ENCODE measurements at regions not wholly inside any gene's neighbourhood (a gene's known extent, or its start where the extent isn't known, plus 50 kb on each side); places are given as distances from the start of the nearest gene placed in this dataset.

GRCh38 chrX:117532339-117532738 is 584.3 kb downstream of the KLHL13 start:
- no peak overlapping the region for H2AFZ ChIP-seq (ENCODE audit: low read length)
- H3K4me2 ChIP-seq (ENCODE audit: low read depth, low read length, poor library complexity, severe bottlenecking): no peak overlapping the region
- H4K20me1 ChIP-seq (ENCODE audit: insufficient read depth, low read length, poor library complexity, severe bottlenecking): no peaks in the 10 kb centered on the region
- H3K4me3 ChIP-seq (ENCODE audit: low read length, poor library complexity, severe bottlenecking): no peak overlapping the region
- H3K9me2 ChIP-seq (replicated peaks; ENCODE audit: low read depth, low read length): no peaks in the 10 kb centered on the region
- no peaks in the 10 kb centered on the region for H3K27me3 ChIP-seq (ENCODE audit: insufficient read depth, low read length, poor library complexity, severe bottlenecking)
- no peak overlapping the region for H3K9ac ChIP-seq (ENCODE audit: low read depth, low read length, poor library complexity, severe bottlenecking)
- no peaks in the 10 kb centered on the region for H3K79me2 ChIP-seq (ENCODE audit: insufficient read depth, low read length)
- H3K4me1 ChIP-seq (ENCODE audit: insufficient read depth, low read length, poor library complexity, severe bottlenecking): no peaks in the 10 kb centered on the region
- H3F3A ChIP-seq (ENCODE audit: low read depth): no peaks in the 10 kb centered on the region
- H3K9me3 ChIP-seq (ENCODE audit: insufficient read depth, low read depth, low read length): no peaks in the 10 kb centered on the region
- TF ChIP-seq CTCF (conservative IDR thresholded peaks at IDR 0.05; ENCODE audit: low read length) (no peak), EZH2phosphoT487 (IDR thresholded peaks at IDR 0.05; ENCODE audit: borderline replicate concordance) (no peak)
- no peaks in the 10 kb centered on the region for H3K36me3 ChIP-seq (ENCODE audit: insufficient read depth, low read length)

GRCh38 chrX:117522725-117523700 is 593.6 kb downstream of the KLHL13 start:
- no peaks in the 10 kb centered on the region for H3K4me1 ChIP-seq (ENCODE audit: insufficient read depth, low read length, poor library complexity, severe bottlenecking)
- no peaks in the 10 kb centered on the region for H3F3A ChIP-seq (ENCODE audit: low read depth)
- no peak overlapping the region for H3K9ac ChIP-seq (ENCODE audit: low read depth, low read length, poor library complexity, severe bottlenecking)
- no peaks in the 10 kb centered on the region for H3K36me3 ChIP-seq (ENCODE audit: insufficient read depth, low read length)
- H3K4me3 ChIP-seq (ENCODE audit: low read length, poor library complexity, severe bottlenecking): no peak overlapping the region
- H4K20me1 ChIP-seq (ENCODE audit: insufficient read depth, low read length, poor library complexity, severe bottlenecking): no peaks in the 10 kb centered on the region
- no peaks in the 10 kb centered on the region for H3K9me2 ChIP-seq (replicated peaks; ENCODE audit: low read depth, low read length)
- H3K27me3 ChIP-seq (ENCODE audit: insufficient read depth, low read length, poor library complexity, severe bottlenecking): no peaks in the 10 kb centered on the region
- no peak overlapping the region for H3K4me2 ChIP-seq (ENCODE audit: low read depth, low read length, poor library complexity, severe bottlenecking)
- no peak overlapping the region for H2AFZ ChIP-seq (ENCODE audit: low read length)
- H3K9me3 ChIP-seq (ENCODE audit: insufficient read depth, low read depth, low read length): no peaks in the 10 kb centered on the region
- H3K79me2 ChIP-seq (ENCODE audit: insufficient read depth, low read length): no peaks in the 10 kb centered on the region
- no peak for TF ChIP-seq EZH2phosphoT487 (IDR thresholded peaks at IDR 0.05; ENCODE audit: borderline replicate concordance)
- no peak for TF ChIP-seq CTCF (conservative IDR thresholded peaks at IDR 0.05; ENCODE audit: low read length)

GRCh38 chrX:117517994-117518393 is 598.6 kb downstream of the KLHL13 start:
- Histone ChIP-seq H3K9me3 (ENCODE audit: insufficient read depth, low read depth, low read length) (no peaks in the 10 kb centered on the region), H3K79me2 (ENCODE audit: insufficient read depth, low read length) (no peaks in the 10 kb centered on the region), H3K36me3 (ENCODE audit: insufficient read depth, low read length) (no peaks in the 10 kb centered on the region), H3K4me3 (ENCODE audit: low read length, poor library complexity, severe bottlenecking) (no peak overlapping the region), H3K9ac (ENCODE audit: low read depth, low read length, poor library complexity, severe bottlenecking) (no peak overlapping the region), H2AFZ (ENCODE audit: low read length) (no peak overlapping the region), H3K27me3 (ENCODE audit: insufficient read depth, low read length, poor library complexity, severe bottlenecking) (no peaks in the 10 kb centered on the region), H4K20me1 (ENCODE audit: insufficient read depth, low read length, poor library complexity, severe bottlenecking) (no peaks in the 10 kb centered on the region), H3K4me1 (ENCODE audit: insufficient read depth, low read length, poor library complexity, severe bottlenecking) (no peaks in the 10 kb centered on the region), H3F3A (ENCODE audit: low read depth) (no peaks in the 10 kb centered on the region), H3K4me2 (ENCODE audit: low read depth, low read length, poor library complexity, severe bottlenecking) (no peak overlapping the region), H3K9me2 (replicated peaks; ENCODE audit: low read depth, low read length) (no peaks in the 10 kb centered on the region)
- TF ChIP-seq CTCF (conservative IDR thresholded peaks at IDR 0.05; ENCODE audit: low read length) (no peak), EZH2phosphoT487 (IDR thresholded peaks at IDR 0.05; ENCODE audit: borderline replicate concordance) (no peak)
